CD4-positive, alpha-beta T cell treated with Interleukin-4 for 1 hour (primary cell): ENCODE measurements at regions not wholly inside any gene's neighbourhood (a gene's known extent, or its start where the extent isn't known, plus 50 kb on each side); places are given as distances from the start of the nearest gene placed in this dataset.

ENCODE experiments used
- DNase-seq, 2 donors: peaks; one replicate each; pipeline ENCODE4 v3.0.0-alpha.2; 2020 to 2022

GRCh38 chr15:69577397-69577796 lies 124.8 kb downstream of the RPLP1 start:
- DNase-seq, result no peak

DNA sequence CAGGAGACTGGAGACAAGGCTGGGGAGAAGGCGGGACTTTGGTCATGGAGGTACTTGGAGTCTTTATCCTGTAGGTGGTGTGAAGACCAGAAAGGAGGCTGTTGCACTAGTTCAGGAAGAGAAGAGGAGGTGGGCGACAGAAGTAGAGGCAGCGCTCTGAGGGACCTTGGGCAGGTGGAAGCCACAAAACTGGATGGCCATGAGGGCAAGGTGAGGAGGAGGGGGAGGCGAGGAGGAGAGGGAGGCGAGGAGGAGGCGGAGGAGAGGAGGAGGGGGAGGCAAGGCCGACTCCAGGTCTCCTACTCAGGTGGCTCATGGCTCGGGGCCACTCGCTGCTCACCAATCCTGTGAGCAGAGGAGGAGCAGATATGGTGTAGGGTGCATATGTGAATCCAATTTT lies 125.6 kb downstream of the RPLP1 start:
- no peak for DNase-seq

DNA sequence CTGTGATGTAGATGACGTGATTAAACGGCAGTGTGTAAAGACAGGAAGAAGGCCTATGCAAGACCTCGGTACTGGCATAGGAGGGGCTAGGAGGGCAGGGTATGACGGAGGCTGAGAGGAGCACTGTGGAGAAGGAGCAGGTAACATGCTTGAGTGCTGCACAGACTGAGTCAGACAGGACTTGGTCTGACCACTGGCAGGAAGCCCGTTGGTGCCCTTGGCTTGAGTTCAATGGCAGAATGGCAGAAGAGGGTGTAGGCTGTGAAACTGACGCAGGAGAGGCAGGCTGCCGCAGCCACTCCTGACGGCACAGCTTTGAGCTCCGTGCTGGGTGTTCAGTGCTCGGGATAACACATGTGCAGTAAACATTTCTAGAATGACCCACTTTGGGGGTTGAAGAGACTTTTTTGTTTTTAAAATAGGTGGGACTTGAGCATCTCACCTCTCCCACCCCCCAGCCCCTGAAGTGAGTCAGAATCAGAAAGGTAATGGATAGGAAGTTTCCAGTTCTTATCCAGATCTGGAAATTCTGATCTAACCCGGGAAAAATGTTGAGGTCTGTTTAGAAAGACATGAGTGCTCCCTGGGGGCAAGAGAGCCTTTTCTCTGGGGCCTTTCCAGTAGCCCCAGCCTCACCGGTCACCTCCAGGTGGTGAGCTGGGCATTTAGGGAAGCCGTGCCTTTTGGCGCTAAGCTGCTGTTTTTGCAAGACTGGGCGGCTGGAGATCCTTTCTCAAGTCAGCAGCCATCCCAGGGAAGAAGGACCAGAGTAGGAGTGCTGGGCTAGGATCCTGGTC lies 126.4 kb downstream of the RPLP1 start:
- no peak for DNase-seq

DNA sequence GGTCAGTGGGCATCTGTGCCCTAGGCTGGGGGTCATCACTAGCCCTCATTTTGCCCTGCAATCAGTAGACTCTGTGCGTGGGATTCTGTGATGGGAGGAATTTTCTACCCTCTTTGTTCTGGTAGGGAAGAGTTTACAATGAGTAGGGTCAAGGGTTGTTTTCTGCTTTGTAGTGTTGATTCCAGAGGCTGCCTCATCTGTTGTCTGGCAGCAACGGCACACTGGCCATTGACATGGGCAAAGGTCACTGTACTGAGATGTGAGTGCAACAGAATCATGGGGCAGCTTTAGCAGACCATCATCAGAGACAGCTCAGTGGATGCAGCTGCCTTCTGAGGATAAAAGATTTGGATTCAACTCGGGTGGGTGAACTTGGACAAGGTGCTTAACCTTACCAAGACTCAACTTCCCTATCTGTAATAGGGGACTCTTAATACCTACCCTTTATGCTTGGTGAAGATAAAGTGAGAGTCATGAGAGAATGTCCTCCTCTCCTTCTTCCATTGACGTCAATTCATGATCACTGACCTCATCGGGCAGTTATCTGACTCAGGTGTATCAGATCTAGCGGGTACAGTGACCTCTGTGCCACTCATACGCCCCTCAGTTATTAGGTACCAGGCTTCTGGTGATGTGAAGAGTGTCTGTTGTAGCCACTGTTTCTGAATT lies 127.5 kb downstream of the RPLP1 start:
- no peak for DNase-seq

GRCh38 chr15:69583626-69584025 lies 131.0 kb downstream of the RPLP1 start:
- no peak for DNase-seq

DNA sequence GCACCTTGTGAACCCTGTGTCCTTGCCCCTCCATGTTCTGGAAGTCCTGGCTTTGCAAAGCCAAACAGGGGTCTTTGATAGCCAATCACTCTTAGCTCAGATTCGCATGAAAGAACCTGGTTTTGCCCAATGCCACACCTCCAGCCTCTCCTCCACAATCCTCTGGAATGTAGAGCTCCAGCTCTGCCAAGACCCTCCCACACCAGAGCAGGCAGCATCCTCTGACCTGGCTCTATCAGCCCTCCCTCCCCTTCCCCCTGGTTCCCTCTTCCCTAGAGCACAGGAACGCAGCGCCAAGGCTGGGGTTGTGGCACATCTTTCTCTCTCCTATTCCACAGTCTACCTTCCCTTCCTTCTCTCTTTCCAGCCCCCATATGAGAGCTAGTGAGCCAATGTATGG lies 133.3 kb downstream of the RPLP1 start:
- DNase-seq, result no peak

GRCh38 chr15:69586721-69587120 lies 134.1 kb downstream of the RPLP1 start:
- no peak for DNase-seq

GRCh38 chr15:69587723-69588426 lies 135.3 kb downstream of the RPLP1 start:
- no peak for DNase-seq

DNA sequence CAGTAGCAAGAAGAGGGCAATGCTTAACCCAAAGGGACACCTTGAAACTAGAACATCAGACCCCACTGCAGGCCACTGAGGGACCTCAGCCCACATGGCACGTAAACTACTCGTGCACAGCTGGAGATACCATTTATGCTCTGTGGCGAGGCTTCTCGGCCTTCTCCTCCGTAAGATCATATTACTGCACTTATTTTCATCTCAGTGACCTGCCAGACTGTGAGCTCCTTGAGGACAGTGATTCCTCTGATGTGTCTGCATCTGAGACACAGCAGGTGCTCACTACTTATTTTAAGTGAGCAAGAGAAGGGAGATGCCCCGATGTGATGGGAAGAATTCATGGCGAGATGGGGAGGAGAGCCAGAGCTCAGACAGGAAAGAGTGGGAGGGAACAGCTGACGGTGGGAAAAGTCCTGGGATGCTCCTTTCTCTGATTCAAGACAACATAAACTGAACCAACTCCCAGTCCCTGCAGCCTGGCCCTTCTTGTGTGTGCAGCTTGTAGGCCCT lies 137.6 kb downstream of the RPLP1 start:
- no peak for DNase-seq

DNA sequence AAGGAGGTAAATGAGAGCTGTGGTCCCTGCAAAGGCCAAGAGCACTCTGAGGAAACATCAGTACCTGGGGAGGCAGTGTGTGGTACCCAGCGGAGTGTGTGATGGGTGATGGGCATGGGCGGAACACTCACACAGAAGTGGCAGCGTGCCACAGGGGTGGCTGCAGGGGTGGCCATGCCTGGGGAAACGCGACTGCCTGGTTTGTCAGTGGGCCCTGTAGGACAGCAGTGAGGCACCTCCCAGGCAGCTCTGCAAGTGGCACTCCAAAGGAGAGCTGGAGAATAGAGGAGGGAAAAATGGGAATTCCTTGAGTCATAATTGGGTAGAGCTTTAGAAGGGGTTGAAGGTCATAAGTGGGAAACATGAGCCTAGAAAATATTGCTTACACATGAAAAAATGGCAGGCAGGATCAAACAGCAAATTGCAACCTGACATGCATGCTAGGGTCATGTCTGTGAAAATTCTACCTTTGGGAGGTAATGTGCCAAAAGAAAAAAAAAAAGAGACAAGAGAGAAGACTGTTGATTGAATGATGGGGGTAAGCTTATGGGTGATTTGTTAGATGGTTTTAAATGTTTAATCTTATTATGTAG lies 138.4 kb downstream of the RPLP1 start:
- no peak for DNase-seq

DNA sequence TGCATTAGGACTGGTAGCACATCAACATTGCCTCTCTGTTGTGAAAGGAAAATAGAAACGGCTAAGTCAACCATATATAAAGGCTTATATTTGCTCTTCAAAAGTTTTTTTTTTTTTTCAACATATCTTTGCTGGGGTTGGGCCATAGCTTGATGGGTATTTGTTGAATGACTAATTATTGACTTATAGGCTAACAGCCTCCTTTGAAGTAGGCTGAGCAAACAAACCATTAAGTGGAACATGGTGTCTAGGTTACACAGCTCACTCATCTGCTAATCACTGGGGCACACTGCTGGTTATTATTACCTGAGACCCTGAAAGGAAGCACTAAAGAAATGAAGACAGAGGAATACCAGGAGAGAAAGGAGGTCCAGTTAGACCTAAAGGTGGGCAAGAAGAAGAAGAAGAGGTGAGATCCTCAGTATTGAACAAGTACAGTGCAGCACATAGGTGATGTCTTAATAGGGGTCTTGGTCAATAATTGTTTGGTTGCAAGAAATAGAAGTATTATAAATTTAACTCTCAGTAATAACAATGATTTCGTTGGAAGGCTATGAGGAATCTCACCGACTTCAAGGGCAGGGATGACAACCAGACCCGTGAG lies 139.4 kb downstream of the RPLP1 start:
- no peak for DNase-seq

DNA sequence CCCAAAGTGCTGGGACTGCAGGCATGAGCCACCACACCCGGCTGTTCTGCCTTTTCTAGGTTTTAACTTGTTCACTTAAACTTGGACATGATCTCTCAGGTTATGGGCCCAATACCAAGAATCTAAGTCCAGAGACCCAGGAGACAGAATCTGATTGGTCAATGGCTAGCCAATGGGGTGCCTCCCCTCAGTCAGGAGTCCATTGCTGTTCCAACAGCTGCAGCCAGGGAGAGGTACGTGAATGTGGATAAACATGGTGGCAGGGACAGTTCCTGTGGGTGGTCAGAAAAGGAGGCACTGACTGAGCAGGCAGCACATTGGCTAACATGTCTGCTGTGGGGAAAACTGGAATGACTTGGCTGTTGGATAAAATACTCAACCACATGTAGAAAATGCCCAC lies 140.3 kb downstream of the RPLP1 start:
- no peak for DNase-seq

- no peak for DNase-seq
Observed at GRCh38 chr15:69593488-69593887, 140.9 kb downstream of the RPLP1 start.

DNA sequence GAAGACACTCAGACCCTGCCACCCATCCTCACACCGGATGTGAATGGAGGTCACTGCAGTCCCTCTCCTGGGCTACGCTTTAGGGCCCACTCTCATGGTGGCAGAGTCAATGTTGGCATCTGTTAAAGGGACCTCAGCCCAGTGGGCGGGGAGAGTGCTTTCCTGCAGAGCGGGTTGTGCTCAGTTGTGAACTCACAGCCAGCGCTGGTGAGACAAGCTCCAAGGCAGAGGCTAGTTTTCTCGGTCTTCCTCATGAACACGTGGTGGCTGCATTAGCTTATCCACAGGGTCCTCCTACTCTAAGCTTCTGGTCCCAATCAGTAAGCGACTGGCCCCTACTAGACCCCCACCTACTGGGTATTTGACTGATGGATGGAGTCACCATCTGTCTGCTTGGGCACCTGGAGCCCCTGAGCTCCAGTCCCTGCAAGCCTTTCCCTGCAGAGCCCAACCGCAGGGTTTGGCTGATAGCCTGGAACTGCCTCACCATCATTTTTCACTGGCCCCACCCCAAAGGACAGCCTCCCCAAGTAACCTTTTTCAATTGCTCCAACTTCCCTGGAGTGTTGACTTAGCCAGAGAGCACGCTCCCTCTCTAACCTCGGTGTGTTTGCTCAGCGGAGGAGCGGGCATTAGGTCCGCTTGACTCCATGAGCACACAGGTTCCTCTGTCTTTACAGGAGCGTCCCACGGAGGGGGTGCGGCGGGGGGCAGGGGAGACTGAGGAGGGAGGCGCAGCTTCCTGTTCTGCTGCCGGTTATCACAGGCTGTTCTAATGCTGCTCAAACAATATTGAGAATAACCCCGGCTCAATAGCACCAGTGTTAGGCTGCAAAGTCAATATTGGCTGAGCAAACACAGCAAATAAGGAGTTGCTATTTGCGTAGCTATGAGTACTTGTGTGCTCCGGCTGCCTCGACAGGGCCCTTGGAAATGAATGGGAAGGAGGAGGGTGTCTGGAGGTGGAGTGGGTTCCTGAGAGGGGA lies 141.7 kb downstream of the RPLP1 start:
- DNase-seq, result no peak

GRCh38 chr15:69595009-69595791 lies 142.6 kb downstream of the RPLP1 start:
- no peak for DNase-seq

- DNase-seq, result no peak
Observed at GRCh38 chr15:69597061-69597592, 144.5 kb downstream of the RPLP1 start.

DNA sequence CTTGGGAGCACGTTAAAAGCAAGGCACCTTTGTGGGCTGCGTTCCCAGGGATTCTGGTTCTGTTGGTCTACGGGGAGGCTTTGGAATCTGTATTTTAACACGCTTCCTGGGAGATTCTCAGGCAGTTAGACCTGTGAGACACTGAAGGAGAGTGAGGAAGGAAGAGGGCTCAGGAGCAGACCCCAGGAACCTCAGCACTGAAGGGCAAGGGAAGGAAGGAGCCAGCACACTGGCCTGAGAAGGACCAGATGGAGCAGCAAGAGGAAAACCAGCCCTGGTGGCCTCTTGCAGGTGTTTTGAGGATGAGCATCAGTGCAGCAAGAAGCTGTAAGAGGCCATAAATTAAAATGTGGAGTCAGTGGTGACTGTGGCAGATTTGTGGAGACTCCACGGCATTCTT lies 146.7 kb downstream of the RPLP1 start:
- no peak for DNase-seq

GRCh38 chr15:69600556-69601085 lies 148.0 kb downstream of the RPLP1 start:
- no peak for DNase-seq

GRCh38 chr15:69601711-69602504 lies 149.3 kb downstream of the RPLP1 start:
- no peak for DNase-seq
